HEK293 (cell line): ENCODE measurements at regions not wholly inside any gene's neighbourhood (a gene's known extent, or its start where the extent isn't known, plus 50 kb on each side); places are given as distances from the start of the nearest gene placed in this dataset.

Experiments used
- CTCF ChIA-PET: fragments of 350-600 bp; formaldehyde crosslinking; extraction: SDS; loops from one replicate; lab custom pipeline; 2021; ENCODE audit warnings: antibody characterized with exemption; lab: Yijun Ruan, JAX
- POLR2A ChIA-PET: fragments of 300-600 bp; formaldehyde crosslinking; extraction: SDS; loops from one replicate; lab custom pipeline; 2020; ENCODE audit warnings: antibody characterized with exemption, inconsistent platforms; lab: Yijun Ruan, JAX
- H3K27ac ChIP-seq: fragments of 200-500 bp; sonication (Bioruptor generic); 2 replicates; pipeline ENCODE4 v1.5.1; 2014; ENCODE audit warnings: low read depth, low read length, control low read depth, inconsistent platforms; ENCODE audit errors: extremely low read depth
- H3K36me3 ChIP-seq, 2 experiments: fragments of 200-500 bp in 1 of 2; sonication (Bioruptor generic) in 1 of 2; 1 replicate in 1 of 2; 2 replicates in 1 of 2; pipeline ENCODE4 v1.5.1; 2014 to 2017; ENCODE audit warnings: inconsistent platforms in 2 of 2, low read length in 2 of 2; ENCODE audit not compliant: control insufficient read depth in 2 of 2, insufficient read depth in 1 of 2
- H3K4me1 ChIP-seq: fragments of 200-500 bp; sonication (Bioruptor generic); 2 replicates; pipeline ENCODE4 v1.5.1; 2014; ENCODE audit warnings: mild to moderate bottlenecking, low read length, inconsistent platforms; ENCODE audit not compliant: control insufficient read depth, insufficient read depth
- H3K4me3 ChIP-seq: 2 replicates; pipeline ENCODE4 v1.5.1; 2011; ENCODE audit warnings: low read depth, mild to moderate bottlenecking, control low read depth, low read length, moderate library complexity
- H3K9me3 ChIP-seq: fragments of 200-500 bp; sonication (Bioruptor generic); 2 replicates; pipeline ENCODE4 v1.5.1; 2014; ENCODE audit warnings: low read depth, low read length, inconsistent platforms; ENCODE audit not compliant: control insufficient read depth, insufficient read depth
- EGR2 ChIP-seq: fragments of 450-650 bp; formaldehyde crosslinking; IDR thresholded peaks from 2 replicates; pipeline ENCODE4 v1.5.1; 2016; ENCODE audit warnings: low read depth, missing biosample characterization, missing genetic modification characterization
- KLF1 ChIP-seq: fragments of 450-650 bp; formaldehyde crosslinking; IDR thresholded peaks from 2 replicates; pipeline ENCODE4 v1.5.1; 2016; ENCODE audit warnings: missing biosample characterization, missing genetic modification characterization
- KLF17 ChIP-seq: fragments of 450-650 bp; formaldehyde crosslinking; IDR thresholded peaks from 2 replicates; pipeline ENCODE4 v1.5.1; 2016; ENCODE audit warnings: missing biosample characterization, missing genetic modification characterization
- MEIS1 ChIP-seq: sonication (generic); formaldehyde crosslinking; IDR thresholded peaks from 2 replicates; pipeline ENCODE4 v1.8.1; 2022; ENCODE audit warnings: missing genetic modification reagents, mild to moderate bottlenecking, borderline replicate concordance
- PBX3 ChIP-seq: sonication (generic); formaldehyde crosslinking; IDR thresholded peaks from 2 replicates; pipeline ENCODE4 v1.8.1; 2022; ENCODE audit warnings: mild to moderate bottlenecking, moderate library complexity, missing genetic modification reagents
- SP3 ChIP-seq: fragments of 450-650 bp; formaldehyde crosslinking; IDR thresholded peaks from 2 replicates; pipeline ENCODE4 v1.5.1; 2016; ENCODE audit warnings: missing biosample characterization, missing genetic modification characterization
- WT1 ChIP-seq: fragments of 450-650 bp; formaldehyde crosslinking; IDR thresholded peaks from 2 replicates; pipeline ENCODE4 v1.5.1; 2016; ENCODE audit warnings: missing biosample characterization, missing genetic modification characterization
- ZBTB21 ChIP-seq: fragments of 450-650 bp; formaldehyde crosslinking; IDR thresholded peaks from 2 replicates; pipeline ENCODE4 v1.5.1; 2017; ENCODE audit warnings: missing biosample characterization, missing genetic modification characterization
- ZNF10 ChIP-seq: fragments of 450-650 bp; formaldehyde crosslinking; IDR thresholded peaks from 2 replicates; pipeline ENCODE4 v1.5.1; 2017; ENCODE audit warnings: missing biosample characterization, missing genetic modification characterization
- ZNF133 ChIP-seq: fragments of 450-650 bp; formaldehyde crosslinking; IDR thresholded peaks from 2 replicates; pipeline ENCODE4 v1.5.1; 2016; ENCODE audit warnings: missing biosample characterization, missing genetic modification characterization
- ZNF148 ChIP-seq: fragments of 450-650 bp; formaldehyde crosslinking; IDR thresholded peaks from 2 replicates; pipeline ENCODE4 v1.5.0; 2017; ENCODE audit warnings: missing biosample characterization, missing genetic modification characterization, borderline replicate concordance
- ZNF23 ChIP-seq: fragments of 450-650 bp; formaldehyde crosslinking; IDR thresholded peaks from 2 replicates; pipeline ENCODE4 v1.5.1; 2016; ENCODE audit warnings: missing biosample characterization, missing genetic modification characterization, borderline replicate concordance
- ZNF280C ChIP-seq: fragments of 450-650 bp; formaldehyde crosslinking; IDR thresholded peaks from 2 replicates; pipeline ENCODE4 v1.5.1; 2016; ENCODE audit warnings: missing biosample characterization, missing genetic modification characterization
- ZNF292 ChIP-seq: fragments of 450-650 bp; formaldehyde crosslinking; IDR thresholded peaks from 2 replicates; pipeline ENCODE4 v1.5.1; 2016; ENCODE audit warnings: low read depth, missing biosample characterization, missing genetic modification characterization, borderline replicate concordance
- ZNF350 ChIP-seq: fragments of 450-650 bp; formaldehyde crosslinking; IDR thresholded peaks from 2 replicates; pipeline ENCODE4 v1.5.0; 2017; ENCODE audit warnings: missing biosample characterization, mild to moderate bottlenecking, missing genetic modification characterization
- ZNF354C ChIP-seq: fragments of 450-650 bp; formaldehyde crosslinking; IDR thresholded peaks from 2 replicates; pipeline ENCODE4 v1.5.1; 2016; ENCODE audit warnings: missing biosample characterization, missing genetic modification characterization, low read depth, borderline replicate concordance
- ZNF391 ChIP-seq: fragments of 450-650 bp; formaldehyde crosslinking; IDR thresholded peaks from 2 replicates; pipeline ENCODE4 v1.5.1; 2016; ENCODE audit warnings: low read depth, missing biosample characterization, missing genetic modification characterization, borderline replicate concordance
- ZNF513 ChIP-seq: fragments of 450-650 bp; IDR thresholded peaks from 2 replicates; pipeline ENCODE4 v1.5.1; 2018; ENCODE audit warnings: missing biosample characterization, missing genetic modification characterization
- ZNF529 ChIP-seq: fragments of 450-650 bp; formaldehyde crosslinking; IDR thresholded peaks from 2 replicates; pipeline ENCODE4 v1.5.1; 2017; ENCODE audit warnings: missing genetic modification characterization, missing biosample characterization; ENCODE audit not compliant: insufficient replicate concordance
- ZNF558 ChIP-seq: fragments of 450-650 bp; formaldehyde crosslinking; IDR thresholded peaks from 2 replicates; pipeline ENCODE4 v1.5.1; 2016; ENCODE audit warnings: missing biosample characterization, missing genetic modification characterization
- ZNF610 ChIP-seq: fragments of 450-650 bp; formaldehyde crosslinking; IDR thresholded peaks from 2 replicates; pipeline ENCODE4 v1.5.1; 2016; ENCODE audit warnings: missing biosample characterization, missing genetic modification characterization, borderline replicate concordance
- ZNF654 ChIP-seq: fragments of 450-650 bp; formaldehyde crosslinking; IDR thresholded peaks from 2 replicates; pipeline ENCODE4 v1.5.1; 2016; ENCODE audit warnings: low read depth, missing biosample characterization, missing genetic modification characterization
- ZNF692 ChIP-seq: fragments of 450-650 bp; formaldehyde crosslinking; IDR thresholded peaks from 2 replicates; pipeline ENCODE4 v1.5.1; 2016; ENCODE audit warnings: missing biosample characterization, missing genetic modification characterization
- ZSCAN18 ChIP-seq: fragments of 450-650 bp; formaldehyde crosslinking; IDR thresholded peaks from 2 replicates; pipeline ENCODE4 v1.5.1; 2016; ENCODE audit warnings: missing biosample characterization, missing genetic modification characterization

- POLR2A ChIA-PET = no interaction called here
- no peaks in the 10 kb centered on the region for H3K4me1 ChIP-seq
- CTCF ChIA-PET = interaction anchor here (0.6 to 0.7 kb wide), 2 partner anchors 9 to 1880 kb away, joined by 3 to 9 read pairs; no protein-coding TSS in a partner anchor
- TF ChIP-seq WT1 (tag by site-specific recombination) (no peak), PBX3 (CRISPR knock-in tag) (no peak), ZNF292 (tag by site-specific recombination) (no peak), SP3 (tag by site-specific recombination) (no peak), ZBTB21 (tag by site-specific recombination) (no peak), ZNF513 (no peak), ZNF10 (tag by site-specific recombination) (no peak), ZSCAN18 (tag by site-specific recombination) (no peak), ZNF610 (tag by site-specific recombination) (no peak), KLF1 (no peak), ZNF133 (tag by site-specific recombination) (no peak), ZNF692 (no peak), ZNF350 (tag by site-specific recombination) (no peak), ZNF23 (tag by site-specific recombination) (no peak), EGR2 (no peak), ZNF529 (tag by site-specific recombination) (no peak), ZNF148 (tag by site-specific recombination) (no peak)
- no peaks in the 10 kb centered on the region for H3K9me3 ChIP-seq
- H3K4me3 ChIP-seq = no peak overlapping the region
- H3K36me3 ChIP-seq = no peaks in the 10 kb centered on the region
- no peak overlapping the region for H3K27ac ChIP-seq
These were observed 451.1 kb downstream of the ARAP2 start for GRCh38 chr4:35793045-35793722.

GRCh38 chr4:35793766-35794165 is 450.5 kb downstream of the ARAP2 start:
- H3K4me1 ChIP-seq = no peaks in the 10 kb centered on the region
- H3K36me3 ChIP-seq = no peaks in the 10 kb centered on the region
- no peaks in the 10 kb centered on the region for H3K9me3 ChIP-seq
- no peak overlapping the region for H3K4me3 ChIP-seq
- CTCF ChIA-PET = interaction anchor here (0.7 kb wide), 1 partner anchor 9 kb away, joined by 9 read pairs; no protein-coding TSS in a partner anchor
- H3K27ac ChIP-seq = no peak overlapping the region
- POLR2A ChIA-PET = no interaction called here
- TF ChIP-seq ZNF280C (tag by site-specific recombination) (no peak), ZNF391 (tag by site-specific recombination) (no peak), ZNF654 (no peak), ZNF558 (tag by site-specific recombination) (no peak), ZNF354C (tag by site-specific recombination) (no peak), MEIS1 (CRISPR knock-in tag) (no peak), KLF17 (no peak)
